WTC11 (cell line): ENCODE measurements at regions not wholly inside any gene's neighbourhood (a gene's known extent, or its start where the extent isn't known, plus 50 kb on each side); places are given as distances from the start of the nearest gene placed in this dataset.

Source experiments
- ATAC-seq: fragments of 200-7000 bp; cut with Tn5 transposase; 2 replicates; pipeline ENCODE4 v1.10.0; 2021; ENCODE audit warnings: mild to moderate bottlenecking, moderate library complexity
- CTCF ChIA-PET: fragments of 300-600 bp; sonication (Branson Sonifier 250); formaldehyde crosslinking; loops from one replicate; lab custom pipeline; 2021; ENCODE audit warnings: antibody characterized with exemption; lab: Charles Lee
- POLR2A ChIA-PET: fragments of 350-600 bp; sonication (Branson Sonifier 250); formaldehyde crosslinking; loops from one replicate; lab custom pipeline; 2021; ENCODE audit warnings: antibody characterized with exemption; lab: Charles Lee
- DNase-seq: peaks from one replicate; pipeline ENCODE4 v3.0.0; 2021; ENCODE audit warnings: low spot score
- H3K27ac Mint-ChIP-seq: 2 replicates; pipeline ENCODE4 v1.8.0; 2021; ENCODE audit warnings: mixed read lengths
- H3K27me3 Mint-ChIP-seq: 2 replicates; pipeline ENCODE4 v1.8.0; 2021; ENCODE audit warnings: low read depth, mild to moderate bottlenecking, moderate library complexity, mixed read lengths
- H3K36me3 Mint-ChIP-seq: 2 replicates; pipeline ENCODE4 v1.8.0; 2021; ENCODE audit warnings: mixed read lengths
- H3K4me1 Mint-ChIP-seq: 2 replicates; pipeline ENCODE4 v1.8.0; 2022; ENCODE audit warnings: mixed read lengths
- H3K4me3 Mint-ChIP-seq: 2 replicates; pipeline ENCODE4 v1.8.0; 2021; ENCODE audit warnings: mild to moderate bottlenecking, moderate library complexity, mixed read lengths
- H3K9me3 Mint-ChIP-seq: 2 replicates; pipeline ENCODE4 v1.8.0; 2021; ENCODE audit warnings: mixed read lengths
- CBFB ChIP-seq: sonication (generic); formaldehyde crosslinking; IDR thresholded peaks from 2 replicates; pipeline ENCODE4 v1.8.1; 2022; ENCODE audit warnings: mild to moderate bottlenecking, low read depth, missing genetic modification reagents
- ESRRA ChIP-seq: sonication (generic); formaldehyde crosslinking; IDR thresholded peaks from 2 replicates; pipeline ENCODE4 v1.8.1; 2022; ENCODE audit warnings: mild to moderate bottlenecking, missing genetic modification reagents, borderline replicate concordance
- FOXK1 ChIP-seq: sonication (generic); formaldehyde crosslinking; IDR thresholded peaks from 2 replicates; pipeline ENCODE4 v1.8.0; 2022; ENCODE audit warnings: mild to moderate bottlenecking, moderate library complexity, missing genetic modification reagents
- GRHL2 ChIP-seq: fragments of 250-450 bp; sonication (Bioruptor Pico); IDR thresholded peaks from 2 replicates; pipeline ENCODE4 v1.8.0; 2022; ENCODE audit warnings: mild to moderate bottlenecking, moderate library complexity; ENCODE audit not compliant: insufficient replicate concordance, severe bottlenecking
- OVOL2 ChIP-seq: fragments of 250-450 bp; sonication (Bioruptor Pico); IDR thresholded peaks from 2 replicates; pipeline ENCODE4 v1.9.0; 2021; ENCODE audit warnings: mild to moderate bottlenecking, borderline replicate concordance
- PRRX2 ChIP-seq: fragments of 250-450 bp; sonication (Bioruptor Pico); IDR thresholded peaks from 2 replicates; pipeline ENCODE4 v1.8.0; 2021; ENCODE audit warnings: mild to moderate bottlenecking
- SMAD4 ChIP-seq: sonication (generic); formaldehyde crosslinking; IDR thresholded peaks from 2 replicates; pipeline ENCODE4 v1.8.0; 2022; ENCODE audit warnings: mild to moderate bottlenecking, missing genetic modification reagents
- SP1 ChIP-seq: sonication (generic); formaldehyde crosslinking; conservative IDR thresholded peaks from 2 replicates; pipeline ENCODE4 v1.8.1; 2022; ENCODE audit warnings: missing genetic modification reagents
- TEAD1 ChIP-seq: sonication (generic); formaldehyde crosslinking; IDR thresholded peaks from 2 replicates; pipeline ENCODE4 v1.8.0; 2022; ENCODE audit warnings: mild to moderate bottlenecking, missing genetic modification reagents
- ZNF423 ChIP-seq: fragments of 250-450 bp; sonication (Bioruptor Pico); IDR thresholded peaks from 2 replicates; pipeline ENCODE4 v2.1.2; 2022; ENCODE audit warnings: mild to moderate bottlenecking, moderate library complexity
- TF ChIP-seq, protein P1 (sequence below): sonication (generic); formaldehyde crosslinking; conservative IDR thresholded peaks from 2 replicates; pipeline ENCODE4 v1.8.1; 2022; ENCODE audit warnings: mild to moderate bottlenecking, missing genetic modification reagents
- TF ChIP-seq, protein P2 (sequence below): fragments of 250-450 bp; sonication (Bioruptor Pico); IDR thresholded peaks from 2 replicates; pipeline ENCODE4 v1.9.0; 2021; ENCODE audit warnings: mild to moderate bottlenecking, borderline replicate concordance
- TF ChIP-seq, protein P3 (sequence below): sonication (generic); formaldehyde crosslinking; IDR thresholded peaks from 2 replicates; pipeline ENCODE4 v1.8.1; 2022; ENCODE audit warnings: missing genetic modification reagents, borderline replicate concordance
- TF ChIP-seq, protein P4 (sequence below): sonication (generic); formaldehyde crosslinking; IDR thresholded peaks from 2 replicates; pipeline ENCODE4 v1.8.1; 2023; ENCODE audit warnings: mild to moderate bottlenecking, missing genetic modification reagents
- TF ChIP-seq, protein P5 (sequence below): sonication (generic); formaldehyde crosslinking; IDR thresholded peaks from 2 replicates; pipeline ENCODE4 v1.8.1; 2023; ENCODE audit warnings: mild to moderate bottlenecking, missing genetic modification reagents, moderate library complexity
- TF ChIP-seq, protein P6 (sequence below): sonication (generic); formaldehyde crosslinking; IDR thresholded peaks from 2 replicates; pipeline ENCODE4 v1.8.0; 2023; ENCODE audit warnings: mild to moderate bottlenecking, missing genetic modification reagents
- TF ChIP-seq, protein P7 (sequence below): fragments of 250-450 bp; sonication (Bioruptor Pico); IDR thresholded peaks from 2 replicates; pipeline ENCODE4 v1.8.0; 2021; ENCODE audit warnings: mild to moderate bottlenecking
- TF ChIP-seq, protein P8 (sequence below): sonication (generic); formaldehyde crosslinking; IDR thresholded peaks from 2 replicates; pipeline ENCODE4 v1.8.0; 2023; ENCODE audit warnings: missing genetic modification reagents

DNA sequence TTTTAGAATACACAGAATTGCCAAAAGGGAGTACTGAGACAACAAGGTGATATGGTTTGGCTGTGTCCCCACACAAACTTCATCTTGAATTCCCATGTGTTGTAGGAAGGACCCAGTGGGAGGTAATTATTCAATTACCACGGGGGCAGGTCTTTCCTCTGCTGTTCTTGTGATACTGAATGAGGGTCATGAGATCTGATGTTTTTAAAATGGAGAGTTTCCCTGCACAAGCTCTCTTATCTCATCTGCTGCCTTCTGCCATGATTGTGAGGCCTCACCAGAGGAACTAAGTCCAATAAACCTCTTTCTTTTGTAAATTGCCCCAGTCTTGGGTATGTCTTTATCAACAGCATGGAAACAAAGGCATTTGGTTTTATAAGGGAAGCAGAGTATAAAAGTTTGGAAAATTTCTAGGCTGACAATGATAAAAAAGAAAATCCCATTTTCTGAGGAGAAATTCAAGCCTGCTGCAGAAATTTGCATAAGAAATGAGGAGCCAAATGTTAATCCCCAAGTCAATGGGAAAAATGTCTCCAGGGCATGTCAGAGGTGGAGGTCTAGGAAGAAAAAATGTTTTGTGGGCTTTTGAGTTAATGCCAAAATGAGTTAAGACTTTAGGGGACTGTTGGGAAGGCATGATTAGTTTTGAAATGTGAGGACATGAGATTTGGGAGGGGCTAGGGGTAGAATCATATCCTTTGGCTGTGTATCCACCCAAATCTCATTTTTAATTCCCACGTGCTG lies 130.5 kb upstream of the THRB start (continued):
- TF ChIP-seq ESRRA (CRISPR knock-in tag) = no peak
- TF ChIP-seq TEAD1 = no peak
- no peak for TF ChIP-seq GRHL2 (CRISPR knock-in tag)
- no peak for TF ChIP-seq ZNF423 (CRISPR knock-in tag)
- TF ChIP-seq, protein P1, sequence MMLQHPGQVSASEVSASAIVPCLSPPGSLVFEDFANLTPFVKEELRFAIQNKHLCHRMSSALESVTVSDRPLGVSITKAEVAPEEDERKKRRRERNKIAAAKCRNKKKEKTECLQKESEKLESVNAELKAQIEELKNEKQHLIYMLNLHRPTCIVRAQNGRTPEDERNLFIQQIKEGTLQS (CRISPR knock-in tag) = no peak
- no peak for TF ChIP-seq OVOL2 (CRISPR knock-in tag)
- no peak for TF ChIP-seq CBFB
- TF ChIP-seq FOXK1 (CRISPR knock-in tag) = no peak
- TF ChIP-seq, protein P2, sequence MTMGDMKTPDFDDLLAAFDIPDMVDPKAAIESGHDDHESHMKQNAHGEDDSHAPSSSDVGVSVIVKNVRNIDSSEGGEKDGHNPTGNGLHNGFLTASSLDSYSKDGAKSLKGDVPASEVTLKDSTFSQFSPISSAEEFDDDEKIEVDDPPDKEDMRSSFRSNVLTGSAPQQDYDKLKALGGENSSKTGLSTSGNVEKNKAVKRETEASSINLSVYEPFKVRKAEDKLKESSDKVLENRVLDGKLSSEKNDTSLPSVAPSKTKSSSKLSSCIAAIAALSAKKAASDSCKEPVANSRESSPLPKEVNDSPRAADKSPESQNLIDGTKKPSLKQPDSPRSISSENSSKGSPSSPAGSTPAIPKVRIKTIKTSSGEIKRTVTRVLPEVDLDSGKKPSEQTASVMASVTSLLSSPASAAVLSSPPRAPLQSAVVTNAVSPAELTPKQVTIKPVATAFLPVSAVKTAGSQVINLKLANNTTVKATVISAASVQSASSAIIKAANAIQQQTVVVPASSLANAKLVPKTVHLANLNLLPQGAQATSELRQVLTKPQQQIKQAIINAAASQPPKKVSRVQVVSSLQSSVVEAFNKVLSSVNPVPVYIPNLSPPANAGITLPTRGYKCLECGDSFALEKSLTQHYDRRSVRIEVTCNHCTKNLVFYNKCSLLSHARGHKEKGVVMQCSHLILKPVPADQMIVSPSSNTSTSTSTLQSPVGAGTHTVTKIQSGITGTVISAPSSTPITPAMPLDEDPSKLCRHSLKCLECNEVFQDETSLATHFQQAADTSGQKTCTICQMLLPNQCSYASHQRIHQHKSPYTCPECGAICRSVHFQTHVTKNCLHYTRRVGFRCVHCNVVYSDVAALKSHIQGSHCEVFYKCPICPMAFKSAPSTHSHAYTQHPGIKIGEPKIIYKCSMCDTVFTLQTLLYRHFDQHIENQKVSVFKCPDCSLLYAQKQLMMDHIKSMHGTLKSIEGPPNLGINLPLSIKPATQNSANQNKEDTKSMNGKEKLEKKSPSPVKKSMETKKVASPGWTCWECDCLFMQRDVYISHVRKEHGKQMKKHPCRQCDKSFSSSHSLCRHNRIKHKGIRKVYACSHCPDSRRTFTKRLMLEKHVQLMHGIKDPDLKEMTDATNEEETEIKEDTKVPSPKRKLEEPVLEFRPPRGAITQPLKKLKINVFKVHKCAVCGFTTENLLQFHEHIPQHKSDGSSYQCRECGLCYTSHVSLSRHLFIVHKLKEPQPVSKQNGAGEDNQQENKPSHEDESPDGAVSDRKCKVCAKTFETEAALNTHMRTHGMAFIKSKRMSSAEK = no peak
- TF ChIP-seq SMAD4 (CRISPR knock-in tag) = no peak
- TF ChIP-seq, protein P3, sequence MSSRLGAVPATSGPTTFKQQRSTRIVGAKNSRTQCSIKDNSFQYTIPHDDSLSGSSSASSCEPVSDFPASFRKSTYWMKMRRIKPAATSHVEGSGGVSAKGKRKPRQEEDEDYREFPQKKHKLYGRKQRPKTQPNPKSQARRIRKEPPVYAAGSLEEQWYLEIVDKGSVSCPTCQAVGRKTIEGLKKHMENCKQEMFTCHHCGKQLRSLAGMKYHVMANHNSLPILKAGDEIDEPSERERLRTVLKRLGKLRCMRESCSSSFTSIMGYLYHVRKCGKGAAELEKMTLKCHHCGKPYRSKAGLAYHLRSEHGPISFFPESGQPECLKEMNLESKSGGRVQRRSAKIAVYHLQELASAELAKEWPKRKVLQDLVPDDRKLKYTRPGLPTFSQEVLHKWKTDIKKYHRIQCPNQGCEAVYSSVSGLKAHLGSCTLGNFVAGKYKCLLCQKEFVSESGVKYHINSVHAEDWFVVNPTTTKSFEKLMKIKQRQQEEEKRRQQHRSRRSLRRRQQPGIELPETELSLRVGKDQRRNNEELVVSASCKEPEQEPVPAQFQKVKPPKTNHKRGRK (CRISPR knock-in tag) = no peak

DNA sequence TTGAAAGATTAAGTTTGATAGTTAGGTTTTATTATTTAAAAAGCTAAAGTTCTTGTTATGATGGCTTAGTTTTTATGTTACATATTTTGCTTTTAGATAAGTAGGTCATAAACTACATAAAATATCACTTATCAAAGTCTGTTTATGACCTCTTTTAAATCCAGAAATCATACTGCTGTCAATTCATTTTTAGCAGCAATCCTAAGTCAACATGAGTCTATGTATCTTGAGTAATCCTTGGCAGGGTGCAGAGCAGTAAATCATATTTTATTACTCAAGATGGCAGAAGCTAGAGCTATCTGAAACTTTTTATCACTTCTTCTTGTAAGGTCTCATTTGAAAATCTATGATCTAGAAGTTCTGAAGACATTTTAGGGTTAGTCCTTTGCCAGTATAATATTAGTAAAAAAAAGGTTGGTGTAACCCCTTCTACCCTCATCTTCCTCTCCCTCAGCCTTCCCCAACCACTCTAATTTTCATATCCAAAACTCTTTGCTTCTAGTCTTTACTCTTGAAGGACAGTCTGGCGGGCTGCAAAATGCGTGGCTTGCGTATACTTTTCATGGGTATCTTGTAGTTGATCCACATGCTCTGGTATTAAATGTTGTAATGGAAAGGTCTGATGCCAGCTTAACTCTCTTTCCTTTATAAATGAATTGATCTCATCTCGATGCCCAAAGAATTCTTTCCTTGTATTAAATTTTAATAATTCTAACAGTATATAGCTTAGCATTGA lies 134.0 kb upstream of the THRB start:
- ATAC-seq = no peak
- ChIA-PET POLR2A (no interaction called here), CTCF (no interaction called here)
- no peak for TF ChIP-seq SMAD4 (CRISPR knock-in tag)
- TF ChIP-seq, protein P4, sequence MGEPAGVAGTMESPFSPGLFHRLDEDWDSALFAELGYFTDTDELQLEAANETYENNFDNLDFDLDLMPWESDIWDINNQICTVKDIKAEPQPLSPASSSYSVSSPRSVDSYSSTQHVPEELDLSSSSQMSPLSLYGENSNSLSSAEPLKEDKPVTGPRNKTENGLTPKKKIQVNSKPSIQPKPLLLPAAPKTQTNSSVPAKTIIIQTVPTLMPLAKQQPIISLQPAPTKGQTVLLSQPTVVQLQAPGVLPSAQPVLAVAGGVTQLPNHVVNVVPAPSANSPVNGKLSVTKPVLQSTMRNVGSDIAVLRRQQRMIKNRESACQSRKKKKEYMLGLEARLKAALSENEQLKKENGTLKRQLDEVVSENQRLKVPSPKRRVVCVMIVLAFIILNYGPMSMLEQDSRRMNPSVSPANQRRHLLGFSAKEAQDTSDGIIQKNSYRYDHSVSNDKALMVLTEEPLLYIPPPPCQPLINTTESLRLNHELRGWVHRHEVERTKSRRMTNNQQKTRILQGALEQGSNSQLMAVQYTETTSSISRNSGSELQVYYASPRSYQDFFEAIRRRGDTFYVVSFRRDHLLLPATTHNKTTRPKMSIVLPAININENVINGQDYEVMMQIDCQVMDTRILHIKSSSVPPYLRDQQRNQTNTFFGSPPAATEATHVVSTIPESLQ (CRISPR knock-in tag) = no peak
- TF ChIP-seq, protein P5, sequence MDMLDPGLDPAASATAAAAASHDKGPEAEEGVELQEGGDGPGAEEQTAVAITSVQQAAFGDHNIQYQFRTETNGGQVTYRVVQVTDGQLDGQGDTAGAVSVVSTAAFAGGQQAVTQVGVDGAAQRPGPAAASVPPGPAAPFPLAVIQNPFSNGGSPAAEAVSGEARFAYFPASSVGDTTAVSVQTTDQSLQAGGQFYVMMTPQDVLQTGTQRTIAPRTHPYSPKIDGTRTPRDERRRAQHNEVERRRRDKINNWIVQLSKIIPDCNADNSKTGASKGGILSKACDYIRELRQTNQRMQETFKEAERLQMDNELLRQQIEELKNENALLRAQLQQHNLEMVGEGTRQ (CRISPR knock-in tag) = no peak
- TF ChIP-seq, protein P6, sequence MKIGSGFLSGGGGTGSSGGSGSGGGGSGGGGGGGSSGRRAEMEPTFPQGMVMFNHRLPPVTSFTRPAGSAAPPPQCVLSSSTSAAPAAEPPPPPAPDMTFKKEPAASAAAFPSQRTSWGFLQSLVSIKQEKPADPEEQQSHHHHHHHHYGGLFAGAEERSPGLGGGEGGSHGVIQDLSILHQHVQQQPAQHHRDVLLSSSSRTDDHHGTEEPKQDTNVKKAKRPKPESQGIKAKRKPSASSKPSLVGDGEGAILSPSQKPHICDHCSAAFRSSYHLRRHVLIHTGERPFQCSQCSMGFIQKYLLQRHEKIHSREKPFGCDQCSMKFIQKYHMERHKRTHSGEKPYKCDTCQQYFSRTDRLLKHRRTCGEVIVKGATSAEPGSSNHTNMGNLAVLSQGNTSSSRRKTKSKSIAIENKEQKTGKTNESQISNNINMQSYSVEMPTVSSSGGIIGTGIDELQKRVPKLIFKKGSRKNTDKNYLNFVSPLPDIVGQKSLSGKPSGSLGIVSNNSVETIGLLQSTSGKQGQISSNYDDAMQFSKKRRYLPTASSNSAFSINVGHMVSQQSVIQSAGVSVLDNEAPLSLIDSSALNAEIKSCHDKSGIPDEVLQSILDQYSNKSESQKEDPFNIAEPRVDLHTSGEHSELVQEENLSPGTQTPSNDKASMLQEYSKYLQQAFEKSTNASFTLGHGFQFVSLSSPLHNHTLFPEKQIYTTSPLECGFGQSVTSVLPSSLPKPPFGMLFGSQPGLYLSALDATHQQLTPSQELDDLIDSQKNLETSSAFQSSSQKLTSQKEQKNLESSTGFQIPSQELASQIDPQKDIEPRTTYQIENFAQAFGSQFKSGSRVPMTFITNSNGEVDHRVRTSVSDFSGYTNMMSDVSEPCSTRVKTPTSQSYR (CRISPR knock-in tag) = no peak
- TF ChIP-seq, protein P7, sequence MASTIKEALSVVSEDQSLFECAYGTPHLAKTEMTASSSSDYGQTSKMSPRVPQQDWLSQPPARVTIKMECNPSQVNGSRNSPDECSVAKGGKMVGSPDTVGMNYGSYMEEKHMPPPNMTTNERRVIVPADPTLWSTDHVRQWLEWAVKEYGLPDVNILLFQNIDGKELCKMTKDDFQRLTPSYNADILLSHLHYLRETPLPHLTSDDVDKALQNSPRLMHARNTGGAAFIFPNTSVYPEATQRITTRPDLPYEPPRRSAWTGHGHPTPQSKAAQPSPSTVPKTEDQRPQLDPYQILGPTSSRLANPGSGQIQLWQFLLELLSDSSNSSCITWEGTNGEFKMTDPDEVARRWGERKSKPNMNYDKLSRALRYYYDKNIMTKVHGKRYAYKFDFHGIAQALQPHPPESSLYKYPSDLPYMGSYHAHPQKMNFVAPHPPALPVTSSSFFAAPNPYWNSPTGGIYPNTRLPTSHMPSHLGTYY (CRISPR knock-in tag) = no peak
- TF ChIP-seq TEAD1 = no peak
- TF ChIP-seq, protein P8, sequence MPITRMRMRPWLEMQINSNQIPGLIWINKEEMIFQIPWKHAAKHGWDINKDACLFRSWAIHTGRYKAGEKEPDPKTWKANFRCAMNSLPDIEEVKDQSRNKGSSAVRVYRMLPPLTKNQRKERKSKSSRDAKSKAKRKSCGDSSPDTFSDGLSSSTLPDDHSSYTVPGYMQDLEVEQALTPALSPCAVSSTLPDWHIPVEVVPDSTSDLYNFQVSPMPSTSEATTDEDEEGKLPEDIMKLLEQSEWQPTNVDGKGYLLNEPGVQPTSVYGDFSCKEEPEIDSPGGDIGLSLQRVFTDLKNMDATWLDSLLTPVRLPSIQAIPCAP (CRISPR knock-in tag) = no peak
- no peak for TF ChIP-seq PRRX2 (CRISPR knock-in tag)
- no peak for TF ChIP-seq SP1 (CRISPR knock-in tag)

More for the DNA sequence above, 134.0 kb upstream of the THRB start:
- DNase-seq = no peak
- Mint-ChIP-seq H3K36me3 (peaks cover 15% of the 10 kb centered on the region), H3K4me1 (peaks cover 25% of the 10 kb centered on the region), H3K27ac (no peak overlapping the region), H3K27me3 (no peaks in the 10 kb centered on the region), H3K9me3 (peaks cover 21% of the 10 kb centered on the region), H3K4me3 (no peak overlapping the region)
